ENCODE measurements at regions not wholly inside any gene's neighbourhood (a gene's known extent, or its start where the extent isn't known, plus 50 kb on each side); places are given as distances from the start of the nearest gene placed in this dataset.
"Not testable (repeated sequence)": the region's sequence is repeated elsewhere in the genome, so short reads cannot be mapped to it uniquely, and the experiment has no call there.

DNA sequence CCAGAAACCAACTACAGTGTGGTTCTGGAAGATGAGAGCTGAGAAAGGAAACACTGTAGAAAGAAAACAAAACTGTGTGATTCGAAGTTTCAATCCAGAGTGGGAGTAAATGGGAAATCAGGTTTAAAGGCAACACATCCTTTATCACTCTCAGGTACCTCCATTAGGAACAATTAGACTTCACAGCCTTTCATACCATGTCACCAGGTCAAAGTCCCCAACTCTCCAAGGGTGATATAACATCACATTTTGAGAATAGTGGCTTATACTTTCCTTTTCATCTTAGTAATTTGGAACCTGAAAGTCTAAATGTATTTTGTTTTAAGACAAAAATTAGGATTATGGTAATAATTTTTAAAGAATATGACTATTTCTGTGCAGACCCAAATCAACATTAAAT, 194.9 kb upstream of the WWC1 start:
- TF ChIP-seq, protein P1, sequence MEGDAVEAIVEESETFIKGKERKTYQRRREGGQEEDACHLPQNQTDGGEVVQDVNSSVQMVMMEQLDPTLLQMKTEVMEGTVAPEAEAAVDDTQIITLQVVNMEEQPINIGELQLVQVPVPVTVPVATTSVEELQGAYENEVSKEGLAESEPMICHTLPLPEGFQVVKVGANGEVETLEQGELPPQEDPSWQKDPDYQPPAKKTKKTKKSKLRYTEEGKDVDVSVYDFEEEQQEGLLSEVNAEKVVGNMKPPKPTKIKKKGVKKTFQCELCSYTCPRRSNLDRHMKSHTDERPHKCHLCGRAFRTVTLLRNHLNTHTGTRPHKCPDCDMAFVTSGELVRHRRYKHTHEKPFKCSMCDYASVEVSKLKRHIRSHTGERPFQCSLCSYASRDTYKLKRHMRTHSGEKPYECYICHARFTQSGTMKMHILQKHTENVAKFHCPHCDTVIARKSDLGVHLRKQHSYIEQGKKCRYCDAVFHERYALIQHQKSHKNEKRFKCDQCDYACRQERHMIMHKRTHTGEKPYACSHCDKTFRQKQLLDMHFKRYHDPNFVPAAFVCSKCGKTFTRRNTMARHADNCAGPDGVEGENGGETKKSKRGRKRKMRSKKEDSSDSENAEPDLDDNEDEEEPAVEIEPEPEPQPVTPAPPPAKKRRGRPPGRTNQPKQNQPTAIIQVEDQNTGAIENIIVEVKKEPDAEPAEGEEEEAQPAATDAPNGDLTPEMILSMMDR (IDR thresholded peaks at IDR 0.05 in 4 of 5, conservative IDR thresholded peaks at IDR 0.05 in 1 of 5) = no peak
- TF ChIP-seq POLR2A (IDR thresholded peaks at IDR 0.05) = no peak
- ATAC-seq (no peak), DNase-seq (no peak)
- H3K36me3 ChIP-seq = no peaks in the 10 kb centered on the region
- H3K4me1 ChIP-seq = no peaks in the 10 kb centered on the region
- no peaks in the 10 kb centered on the region for H3K27me3 ChIP-seq
- in situ Hi-C loops (cut with MboI; ENCODE audit: low sequenced_read_pairs in 4 of 4) = no loop called here
- no peak overlapping the region for H3K4me3 ChIP-seq
- H3K9me3 ChIP-seq = no peaks in the 10 kb centered on the region
- H3K27ac ChIP-seq = no peak overlapping the region
- intact Hi-C loops (cut with DNase I; ENCODE audit: low total_unique reads) = no loop called here

DNA sequence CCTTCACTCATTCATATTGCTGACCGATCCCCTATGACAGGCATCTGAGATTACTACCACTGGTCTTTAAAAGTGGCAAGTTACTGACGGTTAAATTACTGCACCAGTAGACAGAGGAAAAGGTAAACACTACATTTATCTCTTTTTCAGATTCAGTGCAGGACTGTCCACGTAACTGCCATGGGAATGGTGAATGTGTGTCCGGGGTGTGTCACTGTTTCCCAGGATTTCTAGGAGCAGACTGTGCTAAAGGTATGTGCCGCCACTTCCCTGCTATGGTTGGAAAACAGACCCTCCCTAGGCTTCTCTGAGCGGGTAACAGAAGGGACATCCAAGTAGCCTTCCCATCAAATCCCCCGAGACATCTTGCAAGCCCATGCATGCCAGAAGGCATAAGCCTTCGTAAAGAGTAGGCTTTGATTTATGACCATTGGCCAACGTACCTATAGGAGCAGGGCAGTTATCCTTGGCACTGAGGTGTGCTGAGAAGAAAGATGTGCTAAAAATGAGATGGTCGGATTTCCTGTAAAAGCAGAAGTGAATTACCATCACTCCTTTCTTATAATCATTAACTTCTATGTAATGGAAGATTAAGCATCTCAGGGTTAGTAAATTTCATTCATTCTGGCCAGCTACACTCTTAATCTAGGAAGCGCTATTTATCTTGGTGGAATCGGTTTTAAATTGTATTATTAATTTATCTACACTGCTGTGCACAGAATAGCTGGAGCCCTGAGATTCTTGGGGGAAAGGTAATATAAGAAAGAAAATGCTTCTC, 193.4 kb upstream of the WWC1 start:
- in situ Hi-C loops (cut with MboI; ENCODE audit: low sequenced_read_pairs in 4 of 4) = no loop called here
- Histone ChIP-seq H3K27ac (no peak overlapping the region), H3K27me3 (no peaks in the 10 kb centered on the region), H3K9me3 (no peaks in the 10 kb centered on the region), H3K4me1 (no peaks in the 10 kb centered on the region), H3K36me3 (no peaks in the 10 kb centered on the region), H3K4me3 (no peak overlapping the region)
- intact Hi-C loops (cut with DNase I; ENCODE audit: low total_unique reads) = no loop called here
- no peak for DNase-seq
- no peak for ATAC-seq
- no peak for TF ChIP-seq POLR2A (IDR thresholded peaks at IDR 0.05)
- TF ChIP-seq, protein P1 (IDR thresholded peaks at IDR 0.05 in 4 of 5, conservative IDR thresholded peaks at IDR 0.05 in 1 of 5) = no peak

DNA sequence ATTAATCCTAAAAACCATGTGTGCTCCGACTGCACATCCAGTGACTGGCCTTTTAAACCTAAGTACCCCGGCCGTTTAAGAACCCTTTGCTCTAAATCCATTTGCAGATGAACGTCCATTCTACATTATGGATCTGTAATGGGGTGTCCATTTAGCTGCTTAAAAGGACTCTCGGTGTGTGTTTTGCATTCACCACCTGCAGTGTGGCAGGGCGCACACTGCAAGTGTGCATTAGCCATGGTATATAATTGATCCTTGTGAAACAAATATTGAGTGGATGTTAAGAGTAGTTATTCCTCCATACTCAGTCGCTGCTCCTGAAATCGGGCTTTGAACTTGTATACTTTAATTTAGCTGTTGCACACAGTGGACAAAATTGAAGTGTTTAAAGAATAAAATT, 190.1 kb upstream of the WWC1 start:
- no peak overlapping the region for H3K4me3 ChIP-seq
- no peaks in the 10 kb centered on the region for H3K4me1 ChIP-seq
- ATAC-seq = no peak
- no peak overlapping the region for H3K27ac ChIP-seq
- H3K27me3 ChIP-seq = no peaks in the 10 kb centered on the region
- H3K36me3 ChIP-seq = no peaks in the 10 kb centered on the region
- no peak for DNase-seq
- intact Hi-C loops (cut with DNase I; ENCODE audit: low total_unique reads) = no loop called here
- in situ Hi-C loops (cut with MboI; ENCODE audit: low sequenced_read_pairs in 4 of 4) = no loop called here
- no peaks in the 10 kb centered on the region for H3K9me3 ChIP-seq
- no peak for TF ChIP-seq POLR2A (IDR thresholded peaks at IDR 0.05)
- TF ChIP-seq, protein P1 (IDR thresholded peaks at IDR 0.05 in 4 of 5, conservative IDR thresholded peaks at IDR 0.05 in 1 of 5) = no peak

DNA sequence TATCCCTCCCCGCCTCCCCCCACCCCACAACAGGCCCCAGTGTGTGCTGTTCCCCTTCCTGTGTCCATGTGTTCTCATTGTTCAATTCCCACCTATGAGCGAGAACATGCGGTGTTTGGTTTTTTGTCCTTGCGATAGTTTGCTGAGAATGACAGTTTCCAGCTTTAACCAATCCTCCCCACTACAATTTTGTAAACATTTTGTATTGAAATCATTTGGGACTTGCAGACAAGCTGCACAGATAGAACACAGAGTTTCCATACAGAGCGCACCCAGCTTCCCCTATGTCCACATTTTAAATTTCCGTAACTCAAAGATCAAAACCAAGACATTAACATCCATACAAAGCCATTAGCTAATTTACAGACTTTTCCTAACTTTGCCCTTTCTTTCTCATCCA, 188.4 kb upstream of the WWC1 start:
- intact Hi-C loops (cut with DNase I; ENCODE audit: low total_unique reads); DNase-seq; H3K4me3 ChIP-seq; H3K27ac ChIP-seq; H3K27me3 ChIP-seq; H3K4me1 ChIP-seq; H3K9me3 ChIP-seq; H3K36me3 ChIP-seq; in situ Hi-C loops (cut with MboI; ENCODE audit: low sequenced_read_pairs in 4 of 4); ATAC-seq: not testable (repeated sequence)

DNA sequence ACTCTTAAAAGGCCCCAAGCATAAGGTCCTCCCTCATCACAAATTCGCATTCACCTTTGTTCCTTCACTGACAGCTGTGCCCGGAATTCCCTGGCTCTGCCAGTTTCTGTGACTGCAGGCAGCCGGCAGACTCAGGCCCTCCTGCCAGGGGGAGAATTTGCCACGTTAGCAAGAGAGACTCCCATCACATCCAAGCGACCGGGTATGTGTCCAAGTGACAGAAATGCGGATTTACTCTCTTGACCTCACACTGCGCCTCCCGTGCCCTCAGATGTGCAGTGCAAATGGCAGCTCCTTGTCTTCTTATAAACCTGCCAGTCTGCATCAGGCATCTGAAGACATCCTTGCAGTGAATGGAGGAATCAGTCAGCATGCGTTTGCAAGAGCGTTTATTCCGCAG, 187.1 kb upstream of the WWC1 start:
- H3K36me3 ChIP-seq = no peaks in the 10 kb centered on the region
- TF ChIP-seq, protein P1 (IDR thresholded peaks at IDR 0.05 in 4 of 5, conservative IDR thresholded peaks at IDR 0.05 in 1 of 5) = no peak
- TF ChIP-seq POLR2A (IDR thresholded peaks at IDR 0.05) = no peak
- H3K9me3 ChIP-seq = no peaks in the 10 kb centered on the region
- ATAC-seq = no peak
- in situ Hi-C loops (cut with MboI; ENCODE audit: low sequenced_read_pairs in 4 of 4) (no loop called here), intact Hi-C loops (cut with DNase I; ENCODE audit: low total_unique reads) (no loop called here)
- no peak overlapping the region for H3K4me3 ChIP-seq
- H3K4me1 ChIP-seq = no peaks in the 10 kb centered on the region
- H3K27me3 ChIP-seq = no peaks in the 10 kb centered on the region
- no peak for DNase-seq
- no peak overlapping the region for H3K27ac ChIP-seq

Data from gastrocnemius medialis (tissue), 4 donors.